Tongue (tissue), 1 donor: ENCODE measurements at regions not wholly inside any gene's neighbourhood (a gene's known extent, or its start where the extent isn't known, plus 50 kb on each side); places are given as distances from the start of the nearest gene placed in this dataset.
A peak's percentile ranks its signal among the peaks of the same experiment; 100 is the strongest.

Source experiments
- DNase-seq: peaks from one replicate; pipeline ENCODE4 v3.0.0-alpha.2; 2015

DNA sequence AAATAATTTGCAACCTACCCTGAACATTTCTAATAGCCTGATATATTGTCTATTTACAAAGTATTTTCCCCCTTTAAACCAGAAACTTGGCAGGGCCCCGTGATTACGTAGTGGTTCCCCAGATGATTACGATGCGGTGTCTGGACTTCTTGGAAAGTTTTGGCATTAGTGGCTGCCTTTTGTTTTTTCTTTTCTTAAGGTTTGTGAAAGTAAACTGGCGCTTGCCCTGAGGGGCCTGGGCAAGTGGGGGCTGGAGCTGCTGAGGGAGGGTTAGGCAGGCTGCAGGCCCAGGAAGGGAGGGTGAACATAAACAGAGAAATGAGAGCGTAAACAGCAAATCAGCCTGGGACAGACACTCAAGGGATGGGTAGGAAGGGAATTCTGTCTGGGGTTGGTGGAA is 123.6 kb upstream of the MSX1 start:
- DNase-seq = peak; percentile 75

GRCh38 chr4:4735136-4735750 is 124.2 kb upstream of the MSX1 start:
- DNase-seq = no peak

GRCh38 chr4:4734425-4734824 is 125.0 kb upstream of the MSX1 start:
- DNase-seq = no peak

DNA sequence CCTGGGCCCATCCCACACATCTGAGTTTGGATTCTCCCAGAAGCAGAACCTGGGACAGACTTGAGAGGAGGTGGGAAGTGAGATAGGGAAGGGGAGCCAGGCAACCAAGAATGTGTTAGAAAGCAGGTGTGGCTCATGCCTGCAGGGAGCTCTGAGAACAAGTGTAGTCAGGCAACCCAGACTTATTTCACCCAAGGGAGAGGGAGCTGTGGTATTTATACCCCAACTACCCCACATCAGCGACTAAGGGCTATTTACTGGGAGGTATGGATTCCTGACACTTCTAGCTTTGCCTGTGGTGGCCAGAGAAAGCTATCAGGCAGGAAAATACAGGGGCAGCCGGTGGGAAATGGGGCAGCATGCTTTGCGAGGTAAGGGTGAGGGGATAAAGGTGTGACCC is 125.8 kb upstream of the MSX1 start:
- DNase-seq = no peak

DNA sequence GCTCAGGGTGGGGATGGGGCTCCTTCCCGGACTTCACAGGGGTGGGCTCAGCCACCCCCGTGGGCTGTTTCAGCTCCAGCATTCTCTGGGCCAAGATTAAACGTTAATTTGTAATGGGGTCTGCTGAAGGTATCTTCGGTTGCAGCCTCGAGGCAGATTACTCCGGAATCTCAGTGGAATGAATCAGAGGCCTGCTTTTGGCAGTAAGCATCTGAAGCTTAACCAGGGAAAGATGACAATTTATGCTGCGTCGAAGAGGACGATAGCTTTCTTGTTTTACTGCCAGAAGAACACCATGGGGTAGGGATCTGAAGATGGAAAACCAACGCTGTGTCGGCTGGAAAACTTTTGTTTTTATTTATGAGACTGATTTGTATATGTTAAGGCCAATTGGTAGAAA is 129.2 kb upstream of the MSX1 start:
- peak; percentile 53 for DNase-seq

- DNase-seq = no peak
Measured at GRCh38 chr4:4729206-4729605, 130.3 kb upstream of the MSX1 start.

- DNase-seq = no peak
Measured at GRCh38 chr4:4727536-4727935, 131.9 kb upstream of the MSX1 start.

DNA sequence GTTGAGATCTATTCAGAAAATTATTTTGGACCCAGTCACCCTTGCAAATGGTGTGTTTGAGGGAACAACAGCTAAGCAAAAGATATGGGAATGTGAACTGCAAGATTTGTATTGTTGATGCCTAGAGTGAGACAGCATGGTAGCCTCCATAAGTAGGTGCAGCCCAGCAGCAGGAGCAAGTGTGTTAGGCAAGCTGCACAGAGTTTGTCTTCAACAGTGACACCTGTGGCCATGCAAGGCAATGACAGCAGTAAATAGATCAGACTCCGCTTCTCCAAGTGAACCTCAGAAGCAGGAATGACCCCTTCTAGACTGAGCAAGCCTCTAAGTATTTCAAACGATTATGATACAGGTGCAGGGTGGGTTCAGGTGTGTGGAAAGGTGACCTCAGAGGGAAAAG is 133.4 kb upstream of the MSX1 start:
- no peak for DNase-seq

GRCh38 chr4:4724321-4724720 is 135.1 kb upstream of the MSX1 start:
- no peak for DNase-seq

DNA sequence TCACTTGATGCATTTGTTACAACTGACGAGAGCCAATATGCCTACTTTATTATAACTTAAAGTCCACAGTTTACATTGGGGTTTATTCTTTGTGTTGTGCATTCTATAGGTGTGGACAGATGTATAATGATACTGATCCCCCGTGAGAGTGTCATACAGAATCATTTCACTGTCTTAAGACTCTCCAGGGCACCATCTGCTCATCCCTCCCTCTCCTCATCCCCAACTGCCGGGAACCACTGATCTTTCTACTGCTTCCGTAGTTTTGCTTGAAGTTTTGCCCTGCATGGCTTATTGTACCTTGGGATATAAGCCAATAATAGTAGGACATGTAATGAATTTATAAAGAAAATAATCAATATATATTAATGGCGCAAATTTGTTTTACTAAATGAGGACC is 137.8 kb upstream of the MSX1 start:
- no peak for DNase-seq

GRCh38 chr4:4720646-4721045 is 138.8 kb upstream of the MSX1 start:
- no peak for DNase-seq

- DNase-seq = peak; percentile 18
Measured at GRCh38 chr4:4719436-4719835, 140.0 kb upstream of the MSX1 start.

- no peak for DNase-seq
Measured at GRCh38 chr4:4717692-4718091, 141.8 kb upstream of the MSX1 start.

GRCh38 chr4:4714331-4714730 is 145.1 kb upstream of the MSX1 start:
- DNase-seq = no peak

DNA sequence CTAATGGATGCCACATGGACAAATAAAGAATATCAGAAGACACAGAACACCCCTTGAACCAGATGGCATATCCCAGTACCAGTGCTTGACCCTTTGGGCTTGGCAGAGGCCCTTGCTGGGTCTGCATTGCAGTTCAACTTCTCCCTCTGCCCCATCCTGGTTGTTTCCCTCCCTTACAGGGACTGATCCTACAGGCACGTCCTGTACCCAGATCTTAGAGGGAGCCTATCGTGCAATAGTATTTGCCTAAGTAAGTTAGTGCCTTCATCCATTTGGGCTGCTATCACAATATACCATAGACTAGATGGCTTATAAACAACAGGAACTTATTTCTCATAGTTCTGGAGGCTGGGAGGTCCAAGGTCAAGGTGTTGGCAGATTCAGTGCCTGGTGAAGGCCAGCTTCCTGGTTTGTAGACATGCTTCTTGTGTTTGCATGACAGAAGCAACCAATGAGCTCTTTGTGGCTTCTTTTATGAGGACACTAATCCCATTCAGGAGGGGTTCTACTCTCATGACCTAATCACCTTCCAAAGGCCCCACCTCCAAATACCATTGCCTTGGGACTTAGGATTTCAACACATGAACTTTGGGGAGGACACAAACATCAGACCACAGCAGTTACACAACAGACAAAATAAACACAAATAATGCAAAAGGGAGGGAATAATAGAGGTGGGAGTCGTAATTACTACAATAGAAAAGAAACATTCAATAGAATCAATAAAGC is 146.5 kb upstream of the MSX1 start:
- DNase-seq = no peak

DNA sequence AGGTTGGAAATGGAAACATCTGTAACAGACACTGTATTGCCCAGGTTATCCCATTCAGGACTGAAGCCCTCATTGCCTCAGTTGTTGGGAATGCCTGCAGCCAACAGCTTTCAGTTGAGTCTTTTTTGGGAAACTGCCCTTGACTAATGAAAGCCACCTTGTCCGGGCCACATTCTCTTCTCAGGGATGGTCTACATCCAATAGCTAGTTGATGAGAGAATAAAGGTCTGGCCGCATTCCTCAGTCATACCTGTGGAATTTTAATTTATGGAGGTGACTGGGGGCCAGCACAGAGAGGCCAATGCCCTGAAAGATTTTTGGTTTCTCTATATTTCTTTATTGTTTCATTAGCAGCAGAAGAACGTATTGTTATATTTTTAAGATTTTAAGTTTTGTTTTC is 147.6 kb upstream of the MSX1 start:
- DNase-seq = no peak

DNA sequence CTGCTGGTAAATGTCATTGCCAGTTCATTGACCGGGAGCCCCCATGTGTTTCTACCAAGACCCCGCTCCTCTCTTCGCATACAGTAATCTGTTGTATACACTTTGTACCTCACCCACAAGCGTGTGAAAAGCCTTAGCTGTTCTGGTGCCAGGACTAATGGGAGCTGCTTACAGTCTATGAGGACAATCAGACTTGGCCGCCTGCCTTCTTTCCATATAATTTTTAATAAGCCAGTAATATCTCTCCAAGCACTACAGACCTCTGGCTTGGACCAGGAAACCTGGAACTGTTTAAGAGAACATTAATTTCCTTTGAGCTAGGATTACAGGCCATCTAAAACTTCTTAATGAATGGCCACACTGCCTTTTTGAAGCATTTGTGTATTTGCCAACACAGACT is 149.7 kb upstream of the MSX1 start:
- peak; percentile 6 for DNase-seq

- DNase-seq = no peak
Measured at GRCh38 chr4:4704267-4704666, 155.2 kb upstream of the MSX1 start.

GRCh38 chr4:4697584-4697983 is 155.7 kb upstream of the STX18 start:
- DNase-seq = no peak

- DNase-seq = no peak
Measured at GRCh38 chr4:4696530-4696929, 154.7 kb upstream of the STX18 start.

- DNase-seq = no peak
Measured at GRCh38 chr4:4695497-4695896, 153.6 kb upstream of the STX18 start.

GRCh38 chr4:4694827-4695226 is 153.0 kb upstream of the STX18 start:
- DNase-seq = no peak

GRCh38 chr4:4694296-4694772 is 152.5 kb upstream of the STX18 start:
- DNase-seq = peak; percentile 53

GRCh38 chr4:4693755-4694295 is 152.0 kb upstream of the STX18 start:
- DNase-seq = no peak
